ENCODE measurements at regions not wholly inside any gene's neighbourhood (a gene's known extent, or its start where the extent isn't known, plus 50 kb on each side); places are given as distances from the start of the nearest gene placed in this dataset.

DNA sequence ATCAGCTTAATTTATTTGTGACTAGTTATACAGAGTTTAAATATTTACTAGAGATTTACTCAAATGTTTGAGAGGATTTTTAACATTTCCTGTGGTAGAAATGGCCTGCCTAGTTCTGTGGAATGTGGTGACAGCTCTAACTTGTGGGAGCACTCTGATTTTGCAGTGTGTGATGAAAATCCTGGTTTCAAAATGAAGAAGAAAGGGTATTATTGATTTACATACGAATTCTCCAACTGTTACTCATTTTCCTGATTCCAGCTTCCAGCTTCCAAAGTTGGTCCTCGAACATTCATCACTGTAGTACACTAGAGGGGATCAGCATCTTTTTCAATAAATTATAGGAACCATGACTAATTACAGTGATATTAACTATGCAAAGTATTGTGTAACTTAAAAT is 462.7 kb upstream of the PKN2 start:
- DNase-seq = no peak
- no peaks in the 10 kb centered on the region for H3K9me3 ChIP-seq

DNA sequence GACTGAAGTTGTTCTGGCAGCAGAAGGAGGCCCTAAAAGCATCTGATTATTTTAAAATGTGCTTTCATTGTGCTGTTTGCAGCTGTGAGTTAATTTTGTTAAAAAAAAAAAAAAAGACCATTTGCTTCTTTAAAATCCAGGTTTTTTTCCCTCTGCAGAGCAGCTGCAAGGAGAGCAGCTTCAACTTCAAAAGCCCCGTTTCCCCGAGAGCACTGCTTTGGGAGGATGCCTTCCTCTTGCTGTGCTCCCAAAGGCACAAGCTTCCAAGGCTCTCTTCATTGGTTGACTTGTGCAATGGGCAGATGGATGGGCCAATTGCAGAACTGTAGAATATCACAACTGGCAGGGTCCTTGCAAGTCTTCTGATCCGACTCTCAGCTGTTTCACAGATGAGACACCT is 459.2 kb upstream of the PKN2 start:
- H3K36me3 ChIP-seq (replicated peaks in 1 of 2; ENCODE audit: insufficient read depth in 1 of 2, low read depth in 2 of 2) = no peaks in the 10 kb centered on the region
- no peak for TF ChIP-seq POLR2A (IDR thresholded peaks at IDR 0.05)
- TF ChIP-seq, protein P1, sequence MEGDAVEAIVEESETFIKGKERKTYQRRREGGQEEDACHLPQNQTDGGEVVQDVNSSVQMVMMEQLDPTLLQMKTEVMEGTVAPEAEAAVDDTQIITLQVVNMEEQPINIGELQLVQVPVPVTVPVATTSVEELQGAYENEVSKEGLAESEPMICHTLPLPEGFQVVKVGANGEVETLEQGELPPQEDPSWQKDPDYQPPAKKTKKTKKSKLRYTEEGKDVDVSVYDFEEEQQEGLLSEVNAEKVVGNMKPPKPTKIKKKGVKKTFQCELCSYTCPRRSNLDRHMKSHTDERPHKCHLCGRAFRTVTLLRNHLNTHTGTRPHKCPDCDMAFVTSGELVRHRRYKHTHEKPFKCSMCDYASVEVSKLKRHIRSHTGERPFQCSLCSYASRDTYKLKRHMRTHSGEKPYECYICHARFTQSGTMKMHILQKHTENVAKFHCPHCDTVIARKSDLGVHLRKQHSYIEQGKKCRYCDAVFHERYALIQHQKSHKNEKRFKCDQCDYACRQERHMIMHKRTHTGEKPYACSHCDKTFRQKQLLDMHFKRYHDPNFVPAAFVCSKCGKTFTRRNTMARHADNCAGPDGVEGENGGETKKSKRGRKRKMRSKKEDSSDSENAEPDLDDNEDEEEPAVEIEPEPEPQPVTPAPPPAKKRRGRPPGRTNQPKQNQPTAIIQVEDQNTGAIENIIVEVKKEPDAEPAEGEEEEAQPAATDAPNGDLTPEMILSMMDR (IDR thresholded peaks at IDR 0.05) = no peak
- no peak overlapping the region for H3K4me3 ChIP-seq
- H3K27me3 ChIP-seq = no peaks in the 10 kb centered on the region
- ATAC-seq = no peak
- no peak overlapping the region for H3K27ac ChIP-seq
- no peaks in the 10 kb centered on the region for H3K4me1 ChIP-seq
- H3K9me3 ChIP-seq = no peaks in the 10 kb centered on the region
- 91% methylated on average over 3 of the region's 3 CpGs for WGBS, 2 donors
- intact Hi-C loops (cut with DNase I) = no loop called here
- no peak for DNase-seq

More for the DNA sequence above, 462.7 kb upstream of the PKN2 start:
- H3K36me3 ChIP-seq (replicated peaks in 1 of 2; ENCODE audit: insufficient read depth in 1 of 2, low read depth in 2 of 2) = no peaks in the 10 kb centered on the region
- H3K27me3 ChIP-seq = no peaks in the 10 kb centered on the region
- no peak overlapping the region for H3K27ac ChIP-seq
- intact Hi-C loops (cut with DNase I) = no loop called here
- no peak overlapping the region for H3K4me3 ChIP-seq
- WGBS, 2 donors = 56 to 60% methylated on average over 2 of the region's 2 CpGs
- H3K4me1 ChIP-seq = no peaks in the 10 kb centered on the region
- TF ChIP-seq, protein P1 (IDR thresholded peaks at IDR 0.05) = no peak
- TF ChIP-seq POLR2A (IDR thresholded peaks at IDR 0.05) = no peak
- no peak for ATAC-seq

DNA sequence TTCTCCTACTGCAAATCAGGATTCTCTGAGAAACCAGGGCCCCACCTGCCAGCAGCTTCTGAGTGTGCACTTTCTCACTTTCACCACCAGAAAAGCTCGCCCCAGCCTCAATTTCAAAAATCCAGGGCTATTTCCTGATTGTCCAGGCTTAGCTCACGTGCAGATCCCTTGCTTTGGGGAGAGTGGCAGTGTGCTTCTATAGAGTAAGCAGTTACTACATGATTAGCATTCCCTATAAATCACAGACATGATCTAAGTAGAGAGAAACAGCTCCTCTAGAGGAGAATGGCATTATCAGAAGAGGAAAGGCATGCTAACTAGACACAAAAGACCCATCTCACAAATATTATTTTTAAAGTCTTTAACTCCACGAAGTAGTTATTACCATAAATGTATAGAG is 456.0 kb upstream of the PKN2 start:
- Histone ChIP-seq H3K4me3 (no peak overlapping the region), H3K36me3 (replicated peaks in 1 of 2; ENCODE audit: insufficient read depth in 1 of 2, low read depth in 2 of 2) (no peaks in the 10 kb centered on the region), H3K27me3 (no peaks in the 10 kb centered on the region), H3K27ac (no peak overlapping the region), H3K4me1 (no peaks in the 10 kb centered on the region), H3K9me3 (no peaks in the 10 kb centered on the region)
- ATAC-seq (no peak), DNase-seq (no peak)
- 53 to 57% methylated on average over 3 of the region's 3 CpGs for WGBS, 2 donors
- intact Hi-C loops (cut with DNase I) = no loop called here
- TF ChIP-seq, protein P1 (IDR thresholded peaks at IDR 0.05) = no peak
- no peak for TF ChIP-seq POLR2A (IDR thresholded peaks at IDR 0.05)

DNA sequence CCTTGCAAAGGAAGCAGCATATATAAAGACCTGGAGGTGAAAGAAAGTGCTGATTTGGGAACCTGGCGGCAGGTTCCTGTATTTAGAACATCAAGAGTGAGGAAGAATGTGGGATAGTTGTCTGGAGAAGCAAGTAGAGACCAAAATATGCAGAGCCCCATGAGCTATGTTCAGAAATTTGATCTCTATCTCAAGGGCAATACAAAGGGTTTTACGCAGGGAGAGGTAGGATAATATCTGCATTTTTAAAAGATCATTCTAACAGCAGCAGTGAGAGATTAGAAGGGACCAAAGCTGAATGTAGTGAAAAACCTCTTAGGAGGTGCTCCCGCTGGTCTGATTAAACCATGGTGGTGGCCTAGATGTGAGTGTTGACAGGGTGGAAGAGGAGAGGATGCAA is 453.9 kb upstream of the PKN2 start:
- H3K4me3 ChIP-seq = no peak overlapping the region
- no peaks in the 10 kb centered on the region for H3K27me3 ChIP-seq
- no peaks in the 10 kb centered on the region for H3K9me3 ChIP-seq
- no peak for TF ChIP-seq POLR2A (IDR thresholded peaks at IDR 0.05)
- TF ChIP-seq, protein P1 (IDR thresholded peaks at IDR 0.05) = no peak
- no peak overlapping the region for H3K27ac ChIP-seq
- no peaks in the 10 kb centered on the region for H3K4me1 ChIP-seq
- DNase-seq = no peak
- 86% methylated on average over 3 of the region's 3 CpGs for WGBS, 2 donors
- H3K36me3 ChIP-seq (replicated peaks in 1 of 2; ENCODE audit: insufficient read depth in 1 of 2, low read depth in 2 of 2) = no peaks in the 10 kb centered on the region
- ATAC-seq = no peak
- intact Hi-C loops (cut with DNase I) = no loop called here

DNA sequence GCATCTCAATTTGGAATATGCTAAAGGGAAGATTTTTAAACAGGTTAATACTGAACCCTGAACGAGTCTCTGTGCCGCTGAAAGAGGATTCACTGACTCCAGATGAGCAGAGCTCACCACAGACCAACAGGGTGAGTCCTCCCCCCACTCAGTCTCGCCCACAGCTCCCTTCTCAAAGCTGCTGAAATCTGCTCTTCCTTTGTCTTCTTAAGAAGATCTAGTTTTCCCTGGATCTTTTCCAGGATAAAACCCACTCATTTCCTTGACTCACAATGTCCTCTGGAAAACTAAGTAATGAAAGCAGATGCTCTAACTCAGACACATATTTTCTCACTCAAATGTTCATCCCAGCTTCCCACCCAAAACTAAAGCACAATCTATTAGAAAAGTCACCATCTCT is 447.0 kb upstream of the PKN2 start:
- intact Hi-C loops (cut with DNase I) = no loop called here

More for the DNA sequence above, 447.0 kb upstream of the PKN2 start:
- H3K27me3 ChIP-seq = no peaks in the 10 kb centered on the region
- H3K36me3 ChIP-seq (replicated peaks in 1 of 2; ENCODE audit: insufficient read depth in 1 of 2, low read depth in 2 of 2) = no peaks in the 10 kb centered on the region
- no peaks in the 10 kb centered on the region for H3K4me1 ChIP-seq
- no peak for DNase-seq
- WGBS, 2 donors = 55 to 58% methylated on average over 3 of the region's 3 CpGs
- H3K9me3 ChIP-seq = no peaks in the 10 kb centered on the region
- no peak overlapping the region for H3K27ac ChIP-seq
- ATAC-seq = no peak
- no peak overlapping the region for H3K4me3 ChIP-seq
- no peak for TF ChIP-seq POLR2A (IDR thresholded peaks at IDR 0.05)
- TF ChIP-seq, protein P1 (IDR thresholded peaks at IDR 0.05) = no peak

Data from body of pancreas (tissue), 4 donors.